DND-41 (cell line): ENCODE measurements at regions not wholly inside any gene's neighbourhood (a gene's known extent, or its start where the extent isn't known, plus 50 kb on each side); places are given as distances from the start of the nearest gene placed in this dataset.

ENCODE experiments used
- EZH2 ChIP-seq: IDR thresholded peaks from 3 replicates; pipeline ENCODE4 v1.6.1; 2012; ENCODE audit warnings: borderline replicate concordance, low read depth, mild to moderate bottlenecking, moderate library complexity, low read length, inconsistent platforms; ENCODE audit not compliant: severe bottlenecking
- TF ChIP-seq, protein P1 (sequence below): IDR thresholded peaks from 2 replicates; pipeline ENCODE4 v1.5.1; 2012; ENCODE audit warnings: borderline replicate concordance, low read length, moderate library complexity, mild to moderate bottlenecking; ENCODE audit not compliant: poor library complexity, severe bottlenecking; ENCODE audit errors: extremely low read depth

DNA sequence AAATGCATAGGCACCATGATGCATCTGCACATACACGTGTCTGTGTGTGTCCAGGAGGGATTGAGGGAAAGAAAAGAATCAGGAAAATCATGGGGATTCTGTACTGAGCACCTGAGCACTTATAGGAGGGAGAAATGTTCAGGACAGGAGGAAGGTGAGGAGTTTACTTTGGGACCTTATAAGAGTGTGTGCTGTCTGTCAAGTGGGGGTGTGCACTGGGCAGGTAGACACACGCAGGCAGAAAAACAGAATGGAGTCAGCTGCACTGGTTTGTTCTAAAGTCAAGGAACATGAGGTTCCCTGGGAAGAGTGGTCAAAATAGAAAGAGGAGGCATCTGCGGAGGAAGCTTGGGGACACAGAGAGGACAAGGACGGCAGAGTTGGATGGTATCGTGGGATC is 92.2 kb upstream of the KCTD1 start:
- TF ChIP-seq, protein P1, sequence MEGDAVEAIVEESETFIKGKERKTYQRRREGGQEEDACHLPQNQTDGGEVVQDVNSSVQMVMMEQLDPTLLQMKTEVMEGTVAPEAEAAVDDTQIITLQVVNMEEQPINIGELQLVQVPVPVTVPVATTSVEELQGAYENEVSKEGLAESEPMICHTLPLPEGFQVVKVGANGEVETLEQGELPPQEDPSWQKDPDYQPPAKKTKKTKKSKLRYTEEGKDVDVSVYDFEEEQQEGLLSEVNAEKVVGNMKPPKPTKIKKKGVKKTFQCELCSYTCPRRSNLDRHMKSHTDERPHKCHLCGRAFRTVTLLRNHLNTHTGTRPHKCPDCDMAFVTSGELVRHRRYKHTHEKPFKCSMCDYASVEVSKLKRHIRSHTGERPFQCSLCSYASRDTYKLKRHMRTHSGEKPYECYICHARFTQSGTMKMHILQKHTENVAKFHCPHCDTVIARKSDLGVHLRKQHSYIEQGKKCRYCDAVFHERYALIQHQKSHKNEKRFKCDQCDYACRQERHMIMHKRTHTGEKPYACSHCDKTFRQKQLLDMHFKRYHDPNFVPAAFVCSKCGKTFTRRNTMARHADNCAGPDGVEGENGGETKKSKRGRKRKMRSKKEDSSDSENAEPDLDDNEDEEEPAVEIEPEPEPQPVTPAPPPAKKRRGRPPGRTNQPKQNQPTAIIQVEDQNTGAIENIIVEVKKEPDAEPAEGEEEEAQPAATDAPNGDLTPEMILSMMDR: no peak
- TF ChIP-seq EZH2: no peak
